Left cardiac atrium (tissue), 4 donors: ENCODE measurements at regions not wholly inside any gene's neighbourhood (a gene's known extent, or its start where the extent isn't known, plus 50 kb on each side); places are given as distances from the start of the nearest gene placed in this dataset.
"Not testable (repeated sequence)": the region's sequence is repeated elsewhere in the genome, so short reads cannot be mapped to it uniquely, and the experiment has no call there.

Source experiments
- ATAC-seq, 2 donors: fragments of 200-7000 bp; cut with Tn5 transposase; one replicate each; pipeline ENCODE4 v1.9.1; 2020; ENCODE audit warnings: mild to moderate bottlenecking in 2 of 2, moderate library complexity in 2 of 2
- DNase-seq: peaks from one replicate; pipeline ENCODE4 v3.0.0-alpha.2; 2020
- intact Hi-C, 2 donors: fragments of 100-400 bp; cut with DNase I; formaldehyde crosslinking; loops; one replicate each; pipeline versions ENCODE4 v1.14.1 to v1.15.1; 2022 to 2023
- donor health status: DM: no; HTN: yes; CAD: no.
- donor health status: DM: no; HTN: yes; CAD: no; lungs with severe emphysema.
- donor health status: DM: yes; HTN: yes; CAD: no.
- donor health status: Dilated cardiomyopathy.

DNA sequence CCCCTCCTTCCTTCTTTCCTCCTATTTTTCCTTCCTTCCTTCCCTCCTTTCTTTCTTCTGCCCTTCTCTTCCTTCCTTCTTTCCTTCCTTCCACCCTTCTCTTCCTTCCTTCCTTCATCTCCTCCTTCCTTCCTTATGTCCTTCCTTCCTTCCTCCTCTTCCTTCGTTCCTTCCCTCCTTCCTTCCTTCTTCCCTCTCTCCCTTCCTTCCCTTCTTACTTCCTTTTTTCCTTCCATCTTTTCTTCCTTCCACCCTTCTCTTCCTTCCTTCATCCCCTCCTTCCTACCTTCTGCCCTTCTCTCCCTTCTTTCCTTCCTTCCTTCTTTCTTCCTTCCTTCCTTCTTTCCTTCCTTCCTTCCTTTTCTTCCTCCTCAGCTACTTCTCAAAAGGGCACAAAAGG lies 287.3 kb upstream of the ZNF507 start:
- intact Hi-C loops = no loop called here

DNA sequence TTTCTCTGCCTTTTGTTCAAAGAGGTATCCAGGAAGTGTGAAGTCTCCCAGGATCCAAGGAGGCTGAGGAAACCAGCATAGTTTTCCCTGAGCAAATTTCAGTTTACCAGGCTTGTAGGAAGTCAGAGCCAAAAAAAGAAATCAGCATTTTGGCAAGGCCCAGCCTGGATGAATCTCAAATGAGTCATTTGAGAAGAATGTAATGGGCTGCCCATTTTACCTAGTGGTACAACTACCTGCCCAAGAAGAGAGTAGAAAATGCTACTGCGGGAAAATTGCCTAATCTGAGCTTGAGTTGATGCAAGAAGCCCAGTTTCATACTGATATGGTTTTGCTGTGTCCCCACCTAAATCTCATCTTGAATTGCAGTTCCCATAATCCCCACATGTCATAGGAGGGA lies 284.1 kb upstream of the ZNF507 start:
- intact Hi-C loops = no loop called here
- DNase-seq (no peak), ATAC-seq (peak in 1 of 2 donors; percentile 79)

More for the DNA sequence above, 287.3 kb upstream of the ZNF507 start:
- ATAC-seq (no peak), DNase-seq (no peak)

DNA sequence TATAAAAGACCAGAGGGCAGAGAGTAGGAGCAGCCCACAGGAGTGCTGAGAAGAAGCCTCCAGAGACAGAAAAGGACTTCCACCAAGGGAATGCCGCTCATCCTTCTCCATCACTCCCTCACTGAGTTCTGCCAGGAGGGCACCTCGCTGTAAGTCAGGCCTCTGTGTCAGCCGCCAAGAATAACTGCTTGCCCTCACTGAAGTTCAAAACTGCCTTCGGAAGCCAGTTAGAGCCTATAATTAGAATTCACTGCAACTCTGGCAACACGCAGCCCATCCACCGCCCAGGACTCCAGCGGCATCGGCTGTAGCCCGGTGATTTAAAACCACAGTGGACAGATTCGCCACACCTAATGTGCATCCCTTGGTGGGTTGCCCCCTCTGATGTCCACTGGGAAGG lies 281.8 kb upstream of the ZNF507 start:
- ATAC-seq (no peak), DNase-seq (no peak)
- intact Hi-C loops = no loop called here

DNA sequence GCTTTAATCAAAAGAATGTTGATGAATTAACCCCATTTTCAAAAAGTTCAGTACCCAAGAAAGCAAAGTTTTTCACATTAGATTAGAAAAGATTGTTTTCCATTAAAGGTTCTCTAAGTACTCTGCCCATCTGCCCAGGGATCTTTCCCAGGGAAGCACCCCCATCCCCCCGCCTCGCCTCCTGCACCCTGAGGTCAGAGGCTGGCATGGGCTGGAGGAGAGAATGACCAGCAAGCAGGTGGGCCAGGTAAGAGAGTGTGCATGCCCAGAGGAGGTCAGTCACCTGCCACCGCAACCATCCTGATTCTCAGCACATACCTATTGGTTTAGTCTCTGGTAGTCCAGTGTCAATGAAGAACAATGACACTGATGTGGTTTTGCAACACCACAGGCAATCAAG lies 279.4 kb upstream of the ZNF507 start:
- ATAC-seq (no peak), DNase-seq (no peak)
- intact Hi-C loops = no loop called here

DNA sequence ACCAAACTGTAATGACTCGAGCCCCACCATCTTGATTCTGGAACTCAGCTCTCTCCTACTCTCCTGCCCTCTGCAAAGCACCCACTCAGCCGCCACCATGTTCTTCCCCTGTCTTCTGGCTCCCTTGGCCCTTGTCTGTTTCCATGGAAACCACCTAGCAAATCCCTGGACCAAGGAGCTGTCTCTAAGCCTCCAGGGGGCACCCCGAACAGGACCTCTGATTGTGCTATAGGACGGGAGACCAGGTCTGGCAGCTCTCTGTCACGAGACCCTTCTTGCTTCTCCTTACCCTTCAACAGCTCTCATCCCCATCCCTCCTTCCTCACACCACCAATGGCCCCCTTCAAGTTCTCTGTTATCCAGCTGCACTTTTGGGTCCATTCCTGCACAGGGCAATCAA lies 277.7 kb upstream of the ZNF507 start:
- ATAC-seq = no peak
- intact Hi-C loops = no loop called here
- DNase-seq = no peak

DNA sequence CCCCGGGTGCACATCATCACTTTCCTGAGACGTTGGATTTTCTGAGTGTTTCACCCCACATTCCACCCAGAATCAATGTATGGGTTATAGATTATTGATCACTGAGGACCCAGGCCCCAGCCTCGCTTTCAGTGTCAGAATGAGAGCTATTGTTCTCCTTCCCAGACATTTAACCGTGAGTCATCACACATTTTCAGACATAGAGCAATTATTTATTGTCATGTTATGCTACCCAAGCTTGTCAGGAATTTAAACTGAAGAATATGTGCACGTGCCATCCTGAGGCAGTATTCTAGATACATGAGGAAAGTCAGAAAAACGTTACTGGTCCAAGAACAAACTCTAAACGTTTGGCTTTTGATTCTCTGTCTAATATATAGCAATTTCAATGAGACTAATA lies 276.6 kb upstream of the ZNF507 start:
- DNase-seq = no peak

DNA sequence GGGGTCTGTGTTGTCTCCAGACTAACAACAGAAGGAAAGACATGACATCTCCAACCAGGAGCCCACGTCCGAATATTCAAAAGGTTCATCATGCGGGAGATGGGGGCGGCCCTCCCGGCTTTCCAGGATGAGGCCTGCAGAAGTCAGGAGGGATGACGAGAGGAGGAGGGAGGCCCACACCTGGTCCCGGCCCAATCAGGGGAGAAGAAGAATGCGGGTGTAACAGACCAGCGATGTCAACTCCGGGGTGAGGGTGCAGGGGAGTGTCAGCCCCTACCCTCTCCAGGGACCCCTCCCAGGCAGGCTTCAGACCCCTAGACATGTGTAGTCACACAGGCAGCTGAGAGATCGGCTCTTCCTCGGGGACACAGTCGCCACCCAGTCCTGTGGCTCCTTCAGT lies 275.3 kb upstream of the ZNF507 start:
- ATAC-seq (no peak), DNase-seq (no peak)
- intact Hi-C loops = no loop called here

More for the DNA sequence above, 276.6 kb upstream of the ZNF507 start:
- intact Hi-C loops = no loop called here
- ATAC-seq = no peak

DNA sequence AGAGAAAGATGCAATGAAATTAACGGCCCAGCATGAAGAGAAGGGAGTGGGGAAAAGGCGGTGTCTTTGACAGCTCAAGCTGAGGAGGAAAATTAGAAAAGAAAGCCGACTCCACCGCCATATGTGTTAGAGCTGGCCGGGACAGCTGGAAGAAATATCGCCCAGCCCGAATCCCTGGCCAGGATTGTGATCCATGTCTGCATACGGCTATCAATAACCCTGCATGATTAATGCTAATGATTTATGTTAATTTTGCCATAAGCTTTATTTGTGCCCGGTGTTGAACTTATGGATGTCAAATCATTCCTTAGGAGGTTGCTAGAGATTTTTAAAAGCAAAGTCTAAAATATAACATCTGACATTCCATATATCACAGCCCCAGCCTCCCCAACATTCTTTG lies 263.4 kb upstream of the ZNF507 start:
- intact Hi-C loops = no loop called here
- ATAC-seq = no peak
- DNase-seq = no peak

DNA sequence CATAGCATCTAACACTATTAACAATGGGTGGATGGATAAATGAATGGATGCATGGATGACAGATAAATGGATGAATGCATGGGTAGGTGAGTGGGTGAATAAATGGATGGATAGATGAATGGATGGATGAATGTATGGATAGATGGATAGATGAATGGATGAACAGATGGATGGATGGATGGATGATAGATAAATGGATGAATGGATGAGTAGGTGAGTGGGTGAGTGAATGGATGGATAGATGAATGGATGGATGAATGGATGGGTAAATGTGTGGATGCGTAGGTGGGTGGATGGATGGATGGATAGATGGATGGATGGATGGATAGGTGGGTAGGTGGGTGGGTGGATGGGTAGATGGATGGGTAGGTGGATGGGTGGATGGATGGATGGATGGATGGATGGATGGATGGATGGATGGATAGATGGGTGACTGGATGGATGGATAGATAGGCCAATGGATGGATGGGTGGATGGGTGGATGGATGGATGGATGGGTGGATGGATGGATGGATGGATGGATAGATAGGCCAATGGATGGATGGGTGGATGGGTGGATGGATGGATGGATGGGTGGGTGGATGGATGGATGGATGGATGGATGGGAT lies 260.6 kb upstream of the ZNF507 start:
- DNase-seq, ATAC-seq, intact Hi-C loops: not testable (repeated sequence)

DNA sequence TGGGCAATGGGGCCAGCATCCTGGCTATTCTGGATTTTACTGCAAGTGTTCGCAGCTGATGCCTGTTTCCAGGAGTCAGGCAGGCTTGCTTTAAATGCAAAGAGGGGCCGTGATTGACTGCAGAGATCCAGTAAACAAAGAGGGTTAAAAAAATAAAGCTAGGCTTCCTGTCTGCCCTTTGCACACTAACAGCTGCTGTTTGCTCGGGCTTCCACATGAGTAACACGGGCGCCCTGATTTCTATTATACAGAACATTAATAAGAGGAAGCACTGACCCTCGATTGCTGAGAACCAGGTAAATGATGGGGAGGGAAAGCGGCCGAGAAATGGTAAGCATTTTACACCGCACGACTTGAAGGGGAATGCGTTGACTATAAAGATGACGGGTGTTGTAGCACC lies 254.2 kb upstream of the ZNF507 start:
- intact Hi-C loops = no loop called here
- ATAC-seq (no peak), DNase-seq (no peak)

DNA sequence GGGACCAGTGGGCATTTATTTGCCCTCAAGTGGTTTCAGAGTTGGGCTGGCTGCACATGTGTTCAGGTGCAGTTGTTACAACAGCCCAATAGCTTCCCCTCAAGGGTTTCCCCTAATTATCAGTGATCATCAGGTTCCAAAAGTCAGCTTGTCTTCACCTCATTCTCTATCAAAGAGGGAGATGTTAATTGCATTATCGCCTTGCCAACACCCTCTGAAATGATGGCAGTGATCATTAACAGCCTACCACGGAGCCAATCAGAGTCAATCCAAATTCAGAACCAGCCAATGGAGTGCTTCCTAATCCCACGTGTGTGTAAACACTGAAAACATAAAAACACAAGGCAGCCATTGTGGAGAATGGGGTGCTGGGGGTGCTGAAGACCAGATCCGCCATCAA lies 248.4 kb upstream of the ZNF507 start:
- ATAC-seq = no peak
- intact Hi-C loops = no loop called here
- no peak for DNase-seq

DNA sequence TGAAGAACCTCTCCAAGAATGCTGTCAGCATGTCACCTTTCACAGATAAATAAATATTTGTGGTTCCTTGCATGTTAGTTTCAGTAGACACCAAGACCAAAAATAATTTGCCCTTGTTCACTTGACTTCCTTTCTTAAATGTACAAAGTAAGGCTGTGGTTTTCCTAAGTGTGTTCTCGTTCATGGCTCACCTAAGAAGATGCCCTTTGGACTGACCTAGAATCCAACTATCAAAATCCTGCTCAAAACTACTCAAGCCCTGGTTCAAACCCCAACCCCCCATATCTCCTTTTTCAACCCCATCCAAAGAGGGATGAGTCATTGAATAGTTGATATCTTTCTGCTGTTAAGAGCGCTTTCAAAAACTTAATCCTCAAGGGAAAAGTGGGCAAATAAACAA lies 247.8 kb upstream of the ZNF507 start:
- no peak for DNase-seq
- intact Hi-C loops = no loop called here
- ATAC-seq = no peak

DNA sequence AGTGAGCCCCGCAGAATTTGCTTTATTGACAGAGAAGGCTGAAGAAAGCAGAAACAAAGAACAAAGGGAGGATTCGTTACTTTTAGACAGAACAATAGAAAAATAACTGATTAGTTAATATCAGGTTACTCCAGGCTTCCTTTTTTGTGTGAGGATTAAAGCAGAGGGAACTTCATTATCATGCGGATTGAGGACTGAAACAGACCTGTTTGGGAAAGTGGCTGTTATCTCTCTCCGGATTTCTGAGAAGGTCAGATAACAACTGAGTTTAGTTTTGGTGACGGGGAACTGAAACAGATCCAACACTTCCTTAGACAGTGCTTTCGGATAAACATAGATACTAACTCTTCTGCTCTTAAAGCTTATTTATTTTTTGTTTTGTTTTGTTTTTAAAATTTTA lies 246.4 kb upstream of the ZNF507 start:
- intact Hi-C loops = no loop called here
- DNase-seq (no peak), ATAC-seq (no peak)

DNA sequence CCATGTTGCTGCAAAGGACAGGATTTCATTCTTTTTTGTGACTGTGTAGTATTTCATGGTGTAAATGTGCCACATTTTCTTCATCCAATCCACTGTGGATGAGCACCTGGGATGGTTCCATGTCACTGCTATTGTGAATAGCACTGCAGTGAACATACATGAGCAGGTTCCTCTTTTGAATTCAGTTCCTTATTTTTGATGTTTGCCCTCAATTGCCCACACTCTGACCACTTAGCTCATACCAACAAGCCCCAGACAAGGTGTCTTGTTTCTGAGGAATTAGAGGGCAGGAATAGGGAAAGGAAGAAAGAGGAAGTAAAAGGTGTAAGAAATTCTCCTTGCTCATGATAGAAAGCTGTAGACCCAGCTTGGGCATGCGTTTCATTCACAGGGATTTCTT lies 244.2 kb upstream of the ZNF507 start:
- intact Hi-C loops = no loop called here
- DNase-seq = no peak

DNA sequence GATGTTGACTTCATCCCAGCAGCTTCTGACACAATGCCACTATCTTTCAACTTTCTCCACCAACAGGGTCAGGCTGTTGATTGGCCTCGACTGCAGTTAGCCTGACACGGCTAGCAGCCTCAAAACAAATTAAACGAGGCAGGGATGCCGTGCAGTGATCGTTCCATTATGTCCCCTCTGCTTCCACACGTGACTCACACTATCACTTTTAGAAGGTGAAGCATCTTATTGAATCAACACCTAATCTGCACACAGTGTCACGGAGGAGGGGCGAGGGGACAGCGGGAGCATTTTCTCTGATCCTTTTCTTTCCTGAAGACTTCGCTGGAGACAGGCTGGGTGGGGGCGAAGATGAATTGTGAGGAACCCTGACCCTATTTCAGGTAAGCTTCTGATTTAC lies 241.9 kb upstream of the ZNF507 start:
- DNase-seq = no peak
- ATAC-seq = no peak
- intact Hi-C loops = no loop called here

More for the DNA sequence above, 244.2 kb upstream of the ZNF507 start:
- ATAC-seq = no peak

DNA sequence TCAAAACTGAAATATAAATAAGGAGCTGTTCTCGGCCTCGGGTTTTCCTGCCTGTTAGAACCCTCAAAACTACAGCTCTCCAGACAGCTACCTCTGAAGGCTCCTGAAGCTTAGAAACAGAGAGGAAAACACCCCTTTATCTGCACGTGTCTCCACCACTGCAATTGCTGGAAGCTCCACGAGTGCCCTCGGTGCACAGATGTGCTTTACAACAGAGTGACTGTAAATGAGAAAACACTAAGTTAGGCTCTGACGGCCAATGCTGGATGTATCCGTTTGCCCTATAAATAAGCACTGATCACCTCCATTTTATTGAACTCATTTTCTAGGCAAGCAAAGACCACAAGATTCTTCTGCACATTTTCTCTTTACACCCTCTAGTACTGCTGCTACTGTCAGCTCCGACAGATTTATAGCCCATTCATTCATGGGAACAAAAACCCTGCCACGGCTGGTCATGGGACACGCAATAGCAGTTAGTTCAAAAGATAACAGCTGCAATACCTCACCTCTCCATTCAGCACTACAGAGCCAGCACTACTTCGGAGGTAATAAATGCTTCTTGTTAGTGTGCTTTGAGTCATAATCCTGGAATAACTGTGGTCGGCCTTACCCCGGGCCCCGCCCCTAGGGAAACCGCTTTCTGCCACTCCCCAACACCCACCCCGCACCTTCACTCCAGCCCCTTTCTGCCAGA lies 241.1 kb upstream of the ZNF507 start:
- peak in 1 of 2 donors; percentile 38 for ATAC-seq
- intact Hi-C loops = no loop called here
- no peak for DNase-seq

DNA sequence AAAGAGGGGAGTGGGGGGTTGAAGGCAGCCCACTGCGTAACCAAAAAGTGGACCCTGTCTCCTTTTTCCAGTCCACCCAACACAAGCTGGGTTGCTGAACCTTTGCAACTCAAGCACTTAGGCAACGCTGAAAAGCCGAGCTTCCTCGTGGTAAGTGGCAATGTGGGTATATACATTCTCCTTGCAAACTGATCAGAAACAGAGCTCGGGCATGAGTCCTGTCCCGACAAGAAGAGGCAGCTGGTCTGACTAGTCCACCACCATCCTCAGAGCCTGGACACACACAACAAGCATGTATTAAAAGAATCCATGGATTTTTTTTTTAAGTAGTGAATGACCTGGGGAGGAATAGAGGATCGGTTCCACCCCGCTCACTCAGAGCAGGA lies 240.6 kb upstream of the ZNF507 start:
- no peak for ATAC-seq
- intact Hi-C loops = no loop called here
- no peak for DNase-seq

DNA sequence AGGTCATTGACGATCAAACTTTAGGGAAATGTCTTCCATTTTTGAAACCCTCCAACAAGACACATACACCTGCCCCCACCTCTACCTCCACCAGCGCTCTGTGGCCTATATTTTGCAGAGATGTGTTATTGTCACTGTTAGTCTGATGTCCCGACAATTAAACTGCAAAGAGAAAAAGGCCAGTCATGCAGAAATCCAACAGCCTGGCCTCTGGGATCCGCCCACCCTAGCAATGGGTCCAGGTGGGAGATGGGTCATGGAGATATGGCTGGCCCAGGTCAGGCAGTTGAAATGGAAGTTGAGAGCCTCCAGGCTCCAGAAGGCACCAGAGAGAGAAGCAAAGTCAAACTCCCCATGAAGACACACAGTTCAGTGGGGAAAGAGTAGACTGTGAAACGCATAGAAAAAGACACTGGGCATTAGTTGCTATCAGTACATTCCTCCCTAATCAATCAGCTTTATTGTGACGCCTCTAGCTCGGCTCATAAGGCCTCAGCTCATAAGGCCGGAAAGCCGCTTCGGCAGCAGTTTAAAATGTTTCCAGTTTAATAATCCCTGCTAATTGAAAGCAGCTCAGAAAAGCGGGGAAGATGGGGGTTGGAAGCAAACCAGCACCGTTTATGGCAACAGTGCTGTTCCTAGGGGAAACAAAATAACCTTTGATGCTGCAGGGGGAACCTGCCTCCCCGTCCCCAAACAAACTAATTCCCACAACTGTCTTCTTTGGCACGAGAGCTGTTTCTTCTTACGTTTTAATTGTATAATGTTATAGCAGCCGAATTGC lies 239.7 kb upstream of the ZNF507 start:
- DNase-seq (no peak), ATAC-seq (no peak)
- intact Hi-C loops = no loop called here

DNA sequence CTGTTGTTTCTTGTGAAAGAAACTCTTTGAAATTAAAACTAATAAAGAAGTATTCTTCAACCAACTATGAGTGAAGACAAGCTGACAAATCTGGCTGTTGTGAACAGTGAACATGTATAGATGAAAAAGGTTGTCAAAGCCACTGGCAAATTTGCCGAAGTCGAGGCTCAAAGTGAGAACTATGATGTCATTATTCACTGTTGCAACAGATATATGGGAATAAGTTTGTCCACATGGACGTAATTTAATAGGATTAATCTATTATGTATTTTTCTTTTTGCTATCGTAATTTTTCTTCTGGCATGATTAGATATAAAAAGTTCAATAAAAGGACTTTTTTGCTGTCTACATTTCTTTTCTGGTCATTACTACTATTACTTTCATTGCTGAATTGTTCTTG lies 223.2 kb upstream of the ZNF507 start:
- intact Hi-C loops = no loop called here
- ATAC-seq = no peak
- no peak for DNase-seq

DNA sequence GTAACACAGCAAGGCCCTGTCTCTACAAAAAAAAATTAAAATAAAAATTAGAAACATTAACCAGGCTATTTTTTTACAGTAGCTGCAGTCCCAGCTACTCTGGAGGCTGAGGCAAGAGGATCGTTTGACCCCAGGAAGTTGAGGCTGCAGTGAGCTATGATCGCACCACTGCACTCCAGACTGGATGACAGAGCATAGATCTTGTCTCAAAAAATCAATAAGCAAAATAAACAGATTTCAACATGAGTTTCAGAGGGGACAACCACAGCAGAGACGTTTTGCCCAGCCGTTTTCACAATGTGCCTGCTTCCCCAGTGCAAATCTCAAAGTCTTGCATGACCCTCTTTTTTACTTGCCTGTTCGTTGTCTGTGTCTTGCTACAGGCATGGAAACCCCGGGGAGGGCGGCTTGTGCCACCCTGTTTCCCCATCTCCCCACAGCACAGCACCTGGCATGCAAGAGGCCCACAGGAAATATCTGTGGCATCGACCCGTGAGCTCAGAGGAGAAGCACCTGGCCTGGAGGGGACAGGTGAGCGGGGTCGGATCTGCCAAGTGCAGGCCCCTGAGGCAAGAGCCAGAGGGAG lies 222.0 kb upstream of the ZNF507 start:
- intact Hi-C loops = no loop called here
- ATAC-seq = no peak
- no peak for DNase-seq
